ENCODE measurements at regions not wholly inside any gene's neighbourhood (a gene's known extent, or its start where the extent isn't known, plus 50 kb on each side); places are given as distances from the start of the nearest gene placed in this dataset.

GRCh38 chr13:104530741-104531140 is 1464.5 kb upstream of the SLC10A2 start:
- TF ChIP-seq POLR2A (IDR thresholded peaks at IDR 0.05; ENCODE audit: low read depth, low read length) (no peak), POLR2AphosphoS5 (IDR thresholded peaks at IDR 0.05; ENCODE audit: low read depth, low read length) (no peak)

All from GM12892 (cell line).